ENCODE measurements at regions not wholly inside any gene's neighbourhood (a gene's known extent, or its start where the extent isn't known, plus 50 kb on each side); places are given as distances from the start of the nearest gene placed in this dataset.

DNA sequence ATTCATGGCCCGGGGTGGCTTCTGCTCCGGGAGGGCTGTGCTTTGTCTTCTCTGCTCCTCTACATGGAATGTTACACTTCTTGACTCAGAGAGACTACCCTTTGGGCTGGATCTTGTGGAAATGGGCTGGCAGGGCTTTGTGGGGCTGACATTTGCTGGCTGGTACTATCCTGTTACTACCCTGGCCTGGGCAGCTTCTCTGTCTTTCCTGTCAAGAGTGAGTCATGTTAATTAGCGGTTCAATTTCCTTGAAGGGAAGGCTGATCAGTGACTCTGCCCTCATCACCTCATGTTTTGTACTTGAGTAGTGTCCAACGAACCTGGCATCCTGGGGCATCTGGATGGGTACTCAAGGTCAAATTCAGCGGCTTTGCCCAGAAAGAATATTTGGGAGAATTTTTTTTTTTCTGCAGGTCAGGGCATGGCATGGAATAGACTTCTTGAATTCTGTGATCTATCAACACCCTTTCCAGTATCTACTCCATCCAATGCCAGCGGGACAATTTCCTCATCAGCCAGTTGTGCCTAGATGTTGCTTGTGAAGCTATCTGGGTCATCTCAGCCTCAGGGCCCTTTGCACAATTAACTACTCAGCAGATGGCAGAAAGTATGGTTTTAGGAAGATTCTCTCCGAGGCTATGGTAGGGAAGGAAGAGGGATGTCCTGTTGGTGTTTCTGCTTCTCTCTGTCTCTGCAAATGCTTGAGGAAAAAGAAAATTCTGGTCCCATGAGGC lies 140.5 kb upstream of the PLET1 start:
- DNase-seq (ENCODE audit: low read depth), result no peak

DNA sequence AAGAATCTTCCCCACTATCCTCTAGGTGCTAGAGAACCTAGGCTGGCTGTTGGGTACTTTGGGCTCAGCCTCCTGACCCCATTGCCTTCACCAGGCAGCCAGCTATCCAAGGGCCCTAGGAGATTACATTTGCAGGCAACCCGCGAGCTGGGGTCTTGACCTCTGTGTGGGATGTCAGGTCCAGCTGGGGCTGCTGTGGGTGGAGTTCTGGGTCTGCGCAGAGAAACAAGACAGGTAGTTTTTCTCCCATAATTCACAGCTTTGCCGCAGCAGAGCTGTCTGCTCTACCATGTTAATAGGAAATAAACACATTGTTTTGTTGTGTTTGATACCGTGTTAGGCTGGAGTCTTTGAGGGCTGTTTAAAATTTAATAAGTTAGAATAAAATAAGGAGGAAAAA lies 142.8 kb upstream of the PLET1 start:
- DNase-seq (ENCODE audit: low read depth), result no peak

DNA sequence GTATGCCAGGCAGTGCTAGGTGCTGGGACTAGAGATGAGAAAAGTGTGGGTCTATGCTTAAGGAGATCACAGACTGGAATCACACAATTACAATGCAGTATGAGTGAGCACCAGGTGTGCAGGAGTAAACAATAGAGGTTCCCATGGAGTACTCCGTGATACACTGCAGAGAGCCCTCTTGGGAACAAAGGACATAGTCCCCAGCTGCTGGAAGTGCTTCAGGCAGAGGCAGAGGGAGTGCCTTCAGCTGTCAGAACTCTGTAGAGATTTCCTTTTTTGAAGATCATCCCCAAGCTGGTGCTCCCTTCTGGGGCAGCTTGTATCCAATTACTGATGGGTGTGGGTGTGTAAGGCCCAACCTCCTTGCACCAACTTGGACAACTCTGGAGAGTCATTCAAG lies 143.5 kb upstream of the PLET1 start:
- no peak for DNase-seq (ENCODE audit: low read depth)

DNA sequence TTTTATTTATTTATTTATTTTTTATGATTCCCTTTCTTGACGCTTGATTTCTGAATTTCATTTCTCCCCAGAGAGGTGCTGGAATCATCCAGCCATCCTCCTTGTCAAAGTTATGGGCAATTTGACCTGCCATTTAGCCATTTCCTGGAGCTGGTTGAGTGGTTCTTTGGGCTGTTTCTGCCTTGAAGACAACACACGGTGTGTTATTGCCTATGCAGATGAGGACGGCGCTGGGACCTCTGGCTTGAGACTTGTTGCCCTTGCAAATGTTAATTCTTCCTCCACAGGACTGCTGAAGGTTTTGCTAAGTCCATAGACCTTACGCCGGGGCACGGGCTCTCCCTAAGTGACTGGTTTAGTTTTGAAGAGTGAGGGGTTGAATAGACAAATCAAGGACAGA lies 147.9 kb upstream of the PLET1 start:
- no peak for DNase-seq (ENCODE audit: low read depth)

DNA sequence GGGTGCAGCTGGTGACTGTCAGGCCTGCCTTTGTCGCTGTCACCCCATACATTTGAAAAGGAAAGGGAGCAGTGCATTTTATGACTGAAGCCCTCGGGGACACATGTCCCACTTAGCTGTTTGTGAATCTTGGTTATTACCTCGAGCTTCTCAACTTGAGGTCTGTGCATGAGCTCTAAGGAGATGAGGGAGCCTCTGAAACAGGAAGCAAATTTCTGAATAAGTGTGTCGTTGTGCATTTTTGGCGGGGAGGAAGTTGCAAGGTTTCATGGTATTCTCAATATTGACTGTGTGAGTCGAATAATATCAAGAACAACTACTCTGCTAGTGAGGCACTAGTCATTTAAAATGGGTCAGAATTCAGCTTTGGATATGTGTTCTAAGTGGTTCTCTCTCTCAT lies 149.7 kb upstream of the PLET1 start:
- no peak for DNase-seq (ENCODE audit: low read depth)

DNA sequence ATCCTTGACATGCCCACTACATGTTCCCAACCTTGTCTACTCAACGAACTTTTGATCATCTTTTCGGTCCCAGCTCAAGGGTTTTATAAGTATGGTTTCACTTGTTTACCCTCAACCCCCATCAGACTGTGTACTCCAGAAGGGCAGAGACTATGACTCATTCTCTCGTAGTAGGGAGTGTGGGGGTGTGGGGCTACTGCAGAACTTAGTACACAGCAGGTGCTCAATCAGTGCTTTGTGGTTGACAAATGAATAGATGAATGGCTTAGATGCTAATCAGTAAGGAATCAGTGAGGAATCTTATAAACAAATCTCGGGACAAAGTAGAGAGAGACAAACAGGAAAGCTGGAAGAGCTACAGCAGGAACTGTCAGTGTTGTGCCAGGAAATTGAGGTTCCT lies 151.7 kb upstream of the PLET1 start:
- DNase-seq (ENCODE audit: low read depth), result no peak

DNA sequence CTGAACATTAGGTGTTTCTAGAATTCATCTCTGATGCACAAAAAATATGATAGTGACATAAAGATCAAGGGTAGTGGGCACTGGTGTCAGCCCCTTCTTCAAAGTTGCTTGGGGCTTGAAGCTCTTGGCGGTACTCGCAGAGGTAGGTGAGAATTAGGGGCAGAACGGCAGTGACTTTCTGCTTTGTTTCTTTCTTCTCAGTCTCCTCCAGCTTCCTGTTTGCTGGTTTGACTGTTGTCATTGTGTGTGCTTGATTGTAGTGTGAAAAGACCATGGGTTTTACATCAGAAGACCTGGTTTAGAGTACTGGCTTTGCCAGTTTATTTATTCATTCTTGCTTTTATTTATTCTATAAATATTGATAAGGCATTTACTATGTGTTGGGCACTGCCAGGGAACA lies 156.7 kb upstream of the PLET1 start:
- DNase-seq (ENCODE audit: low read depth), result no peak

DNA sequence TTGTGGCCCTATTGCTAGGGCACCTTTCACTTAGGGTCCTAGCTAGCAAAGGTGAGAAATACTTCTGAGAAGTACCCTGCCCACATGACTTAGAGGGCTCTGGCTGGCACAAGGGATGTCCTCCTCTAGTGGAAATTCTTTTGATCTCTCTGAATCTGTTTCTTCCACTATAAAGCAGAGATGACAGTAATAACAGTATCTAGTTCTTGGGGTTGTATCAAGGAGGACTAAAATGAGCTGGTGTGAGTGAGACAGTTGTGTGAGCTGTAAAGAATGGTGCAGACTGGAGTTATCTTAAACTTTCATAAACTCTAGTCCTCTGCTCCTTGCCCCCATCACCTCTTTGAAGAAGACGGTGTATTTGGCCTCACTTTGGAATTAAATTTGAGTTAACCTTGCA lies 157.8 kb upstream of the PLET1 start:
- no peak for DNase-seq (ENCODE audit: low read depth)

DNA sequence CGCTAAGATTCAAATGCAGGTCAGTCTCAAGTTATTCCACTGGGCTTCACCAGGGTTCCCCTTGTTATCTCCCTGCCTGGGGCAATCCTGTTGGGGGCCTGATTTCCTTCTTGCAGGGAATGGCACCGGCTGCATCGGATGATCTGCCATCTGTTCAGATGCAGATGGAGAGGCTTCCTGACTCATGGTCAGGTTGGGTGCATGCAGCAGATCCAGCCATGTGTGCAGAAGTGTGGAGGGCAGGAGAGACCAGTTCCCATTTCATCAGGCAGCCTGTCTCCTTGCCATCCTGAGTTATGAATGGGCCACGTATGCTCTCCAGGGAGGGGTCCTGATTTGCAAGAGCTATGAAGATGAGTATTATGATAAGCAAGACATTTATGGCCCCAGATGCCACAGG lies 161.2 kb upstream of the PLET1 start:
- DNase-seq (ENCODE audit: low read depth), result no peak

DNA sequence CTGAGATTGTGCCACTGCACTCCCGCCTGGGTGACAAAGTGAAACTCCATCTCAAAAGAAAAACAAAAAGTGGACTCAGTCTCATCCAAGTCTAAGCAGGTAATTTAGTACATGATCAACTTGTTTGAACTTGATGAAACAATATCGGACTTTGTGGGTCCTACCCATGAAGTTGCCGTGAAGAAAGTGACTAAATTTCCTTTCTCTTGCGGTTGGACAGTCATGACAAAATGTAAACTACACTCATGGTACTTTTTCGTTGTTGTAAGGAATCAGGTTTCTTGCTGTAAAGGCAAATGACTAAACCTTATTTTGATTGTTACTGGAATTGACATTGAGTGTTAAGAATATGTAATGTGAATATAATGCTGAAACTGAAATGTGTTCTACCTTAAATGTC lies 164.5 kb upstream of the PLET1 start:
- DNase-seq (ENCODE audit: low read depth), result no peak

DNA sequence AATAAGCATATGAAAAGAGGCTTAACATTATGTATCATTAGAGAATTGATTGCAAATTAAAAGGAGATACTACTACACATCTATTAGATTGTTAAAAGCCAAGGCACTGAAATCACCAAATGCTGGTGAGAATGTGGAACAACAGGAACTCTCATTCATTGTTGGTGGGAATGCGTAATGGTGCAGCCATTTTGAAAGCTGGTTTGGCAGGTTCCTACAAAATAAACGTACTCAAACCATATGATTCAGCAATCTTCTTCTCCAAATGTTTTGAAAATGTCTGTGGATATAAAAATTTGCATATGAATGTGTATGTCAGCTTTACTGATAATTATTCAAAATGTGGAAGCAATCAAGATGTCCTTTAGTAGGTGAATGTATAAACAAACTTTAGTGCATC lies 176.4 kb upstream of the PLET1 start:
- no peak for DNase-seq (ENCODE audit: low read depth)

DNA sequence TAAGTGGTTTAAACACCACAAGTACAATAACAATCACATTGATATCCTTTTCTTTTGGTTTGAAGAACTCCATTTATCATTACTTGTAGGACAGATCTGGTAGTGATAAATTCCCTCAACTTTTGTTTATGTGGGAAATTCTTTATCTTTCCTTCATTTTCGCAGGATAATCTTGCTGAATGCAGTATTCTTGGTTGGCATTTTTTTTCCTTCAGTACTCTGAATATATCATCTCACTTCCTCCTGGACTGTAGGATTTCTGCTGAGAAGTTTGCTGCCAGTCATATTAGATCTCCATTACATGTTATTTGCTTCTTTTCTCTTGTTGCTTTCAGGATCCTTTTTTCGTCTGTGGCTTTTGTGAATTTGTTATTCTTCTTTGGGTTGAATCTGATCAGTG lies 179.0 kb upstream of the PLET1 start:
- DNase-seq (ENCODE audit: low read depth), result no peak

DNA sequence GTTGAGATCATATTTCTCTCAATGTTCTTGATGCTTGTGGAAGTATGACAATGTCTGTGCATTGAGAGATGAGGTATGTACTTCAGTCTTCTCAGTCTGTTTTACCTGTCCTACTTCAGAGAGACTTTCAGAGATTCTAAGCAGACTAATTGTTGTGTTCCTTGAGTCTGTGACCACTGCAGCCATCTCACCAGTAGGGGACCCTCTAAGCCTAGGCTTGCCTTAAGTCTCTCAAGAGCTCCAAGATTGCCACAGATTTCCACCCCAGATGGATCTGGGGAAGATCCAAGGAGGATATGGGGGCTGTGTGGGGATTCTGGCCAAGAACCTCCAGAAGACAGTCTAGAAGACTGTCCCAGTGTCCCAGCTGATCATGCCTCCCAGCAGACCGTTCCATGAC lies 179.9 kb upstream of the PLET1 start:
- no peak for DNase-seq (ENCODE audit: low read depth)

DNA sequence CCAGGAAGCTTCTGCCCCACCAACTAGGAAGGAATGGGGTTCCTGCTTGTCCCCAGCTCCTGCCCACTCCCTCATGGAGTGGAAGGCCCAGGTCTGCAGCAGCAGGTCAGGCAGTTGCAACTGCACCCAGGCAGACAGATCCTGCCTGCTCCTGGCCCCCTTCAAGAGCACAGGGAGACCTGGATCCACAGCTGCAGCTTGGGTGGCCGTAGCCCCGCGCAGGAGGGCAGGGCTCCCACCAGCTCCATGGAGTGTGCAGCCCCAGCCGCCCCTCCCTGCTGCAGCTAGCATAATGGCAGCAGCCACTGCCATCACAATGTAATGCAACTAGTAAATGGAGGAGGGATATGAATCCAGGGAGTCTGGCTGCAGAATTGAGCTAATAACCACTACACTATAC lies 187.5 kb upstream of the PLET1 start:
- no peak for DNase-seq (ENCODE audit: low read depth)

DNA sequence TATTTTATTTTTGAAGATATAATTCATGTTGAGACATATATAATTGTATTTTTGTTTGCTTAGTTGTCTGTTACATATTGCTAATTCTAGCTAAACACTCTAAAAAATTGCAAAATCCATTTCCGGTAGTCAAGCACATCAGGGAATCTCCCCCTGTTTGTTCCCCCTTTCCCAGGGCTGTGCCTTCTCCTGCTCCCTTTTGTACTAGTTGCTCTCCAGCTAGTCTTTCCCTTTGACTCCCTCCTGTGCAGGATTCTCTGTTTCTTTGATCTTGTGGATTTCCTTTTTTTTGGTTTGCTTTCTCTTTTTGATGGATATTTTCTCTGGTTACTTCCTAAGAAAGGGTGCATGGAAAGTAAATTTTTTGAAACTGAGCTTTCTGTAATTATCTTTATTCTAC lies 188.1 kb upstream of the PLET1 start:
- no peak for DNase-seq (ENCODE audit: low read depth)

DNA sequence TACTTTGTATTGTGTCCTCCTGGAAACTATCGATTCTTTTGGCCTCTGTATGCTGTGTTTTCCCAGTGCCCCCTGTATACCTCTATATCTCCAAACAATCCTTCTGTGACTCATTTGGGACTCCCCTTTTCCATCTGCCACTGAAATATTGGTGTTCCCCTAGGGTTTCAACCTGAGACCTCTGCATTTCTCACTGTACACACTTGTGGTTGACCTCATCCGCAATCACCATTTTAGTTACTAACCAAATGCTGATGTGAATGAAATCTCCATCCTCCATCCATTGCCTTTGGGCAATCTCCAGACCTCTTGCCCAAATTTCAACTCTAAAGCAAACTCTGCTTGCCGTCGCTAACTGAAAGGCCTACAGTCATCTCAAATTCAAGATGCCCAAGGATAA lies 190.6 kb upstream of the PLET1 start:
- DNase-seq (ENCODE audit: low read depth), result no peak

DNA sequence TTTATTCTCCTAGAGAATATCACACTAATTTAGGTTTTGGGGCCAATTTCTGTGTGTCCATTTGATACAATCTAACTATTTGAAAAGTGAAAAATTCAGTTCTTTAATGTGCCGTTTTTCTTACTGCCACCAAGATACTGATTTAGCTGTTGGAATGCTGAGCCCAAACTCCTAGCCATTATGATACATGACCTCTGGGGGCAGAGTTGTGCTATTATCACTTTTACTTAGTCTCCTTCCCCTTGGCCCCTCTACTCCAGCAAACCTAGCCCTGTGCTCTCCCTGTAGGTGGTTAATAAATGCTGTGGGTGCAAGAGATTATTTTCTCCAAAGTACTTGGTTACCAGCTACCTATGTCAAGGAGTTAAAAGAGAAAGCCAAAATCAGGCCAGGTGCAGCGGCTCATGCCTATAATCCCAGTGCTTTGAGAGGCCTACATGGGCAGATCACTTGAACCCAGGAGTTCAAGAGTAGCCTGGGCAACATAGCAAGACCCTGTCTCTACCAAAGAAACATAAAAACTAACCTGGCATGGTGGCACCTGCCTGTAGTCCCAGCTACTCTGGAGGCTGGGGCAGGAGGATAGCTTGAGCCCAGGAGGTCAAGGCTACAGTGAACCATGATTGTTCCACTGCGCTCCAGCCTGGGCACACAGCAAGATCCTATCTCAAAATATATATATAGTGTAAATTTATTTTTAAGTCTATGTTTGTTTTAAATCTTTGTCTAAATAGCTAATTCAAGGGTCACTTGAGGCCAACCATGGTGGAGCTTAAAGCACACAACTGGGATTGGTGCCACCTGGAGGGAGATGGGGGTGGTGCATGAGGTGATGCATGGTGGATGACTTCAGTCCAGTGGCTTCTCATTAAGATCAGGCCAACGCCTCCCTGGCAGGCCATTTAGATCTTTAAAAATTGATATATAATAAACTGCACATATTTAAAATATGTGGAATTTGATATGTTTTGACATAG lies 193.2 kb upstream of the PLET1 start:
- DNase-seq (ENCODE audit: low read depth), result no peak

DNA sequence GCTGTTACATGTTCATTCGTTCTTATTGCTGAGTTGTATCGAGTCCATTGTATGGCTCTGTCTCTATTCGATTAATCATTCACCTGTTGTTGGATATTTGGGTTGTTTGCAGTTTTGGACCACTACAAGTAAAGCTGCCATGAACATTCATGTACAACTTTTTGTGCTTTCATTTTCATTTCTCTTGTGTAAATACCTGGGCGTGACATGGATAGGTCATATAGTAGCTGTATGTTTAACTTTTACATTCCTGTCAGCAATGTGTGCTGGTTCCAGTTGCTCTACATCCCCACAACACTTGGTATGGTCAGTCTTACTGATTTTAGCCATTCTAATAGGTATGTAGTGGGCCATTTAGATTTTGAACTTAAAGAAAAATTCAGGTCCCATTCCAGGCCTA lies 194.2 kb upstream of the PLET1 start:
- no peak for DNase-seq (ENCODE audit: low read depth)

DNA sequence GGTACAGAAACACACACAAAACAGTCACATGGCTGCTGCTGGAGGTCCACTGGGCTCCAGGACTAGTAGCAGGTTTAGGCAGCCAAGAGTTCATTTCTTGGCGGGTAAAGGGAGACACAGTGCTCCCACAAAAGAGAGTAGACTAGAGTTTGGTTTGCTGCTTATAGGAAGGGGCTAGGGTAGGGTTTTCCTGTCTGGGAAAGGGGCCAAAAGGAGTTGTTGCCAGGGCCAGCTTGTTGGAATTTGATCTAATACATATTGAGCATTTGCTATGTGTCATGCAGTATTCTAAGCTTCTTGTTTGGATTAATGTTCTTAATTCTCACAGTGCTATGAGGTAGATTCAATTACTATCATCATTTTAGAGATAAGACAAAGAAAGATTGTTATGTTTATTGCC lies 195.1 kb upstream of the PLET1 start:
- no peak for DNase-seq (ENCODE audit: low read depth)

DNA sequence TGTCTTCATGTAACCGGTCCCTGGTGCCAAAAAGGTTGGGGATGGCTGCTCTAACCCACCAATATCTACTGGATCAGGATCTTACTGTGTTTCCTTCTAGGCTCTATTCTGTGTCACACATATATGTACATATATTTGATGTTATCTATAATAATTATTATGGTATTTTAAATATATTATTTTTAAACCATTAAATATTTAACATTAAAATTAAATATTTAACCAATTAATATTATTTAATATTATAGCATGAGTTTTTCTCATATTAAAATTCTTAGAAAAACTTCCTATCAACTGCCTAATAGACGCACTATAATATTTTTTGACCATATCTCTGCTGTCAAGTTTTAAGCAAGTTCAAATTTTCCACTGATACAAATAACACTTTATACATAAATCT lies 196.9 kb upstream of the PLET1 start:
- DNase-seq (ENCODE audit: low read depth), result no peak

DNA sequence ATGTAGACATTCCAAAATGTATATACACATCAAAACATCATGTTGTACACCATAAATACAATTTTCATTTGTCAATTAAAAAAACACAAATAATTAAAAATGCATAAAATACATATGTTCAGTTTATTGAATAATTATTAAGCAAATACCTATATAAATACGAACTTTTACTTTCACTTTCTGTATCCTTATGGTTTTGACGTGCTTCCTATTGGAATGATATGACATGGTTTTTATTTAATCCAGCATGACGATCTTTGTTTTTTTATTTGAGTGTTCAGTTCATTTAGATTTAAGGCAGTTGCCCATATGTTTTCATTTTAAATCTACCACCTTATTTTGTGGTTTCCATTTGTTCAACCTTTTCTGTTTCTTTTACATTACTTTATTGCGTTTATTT lies 198.3 kb upstream of the PLET1 start:
- DNase-seq (ENCODE audit: low read depth), result no peak

DNA sequence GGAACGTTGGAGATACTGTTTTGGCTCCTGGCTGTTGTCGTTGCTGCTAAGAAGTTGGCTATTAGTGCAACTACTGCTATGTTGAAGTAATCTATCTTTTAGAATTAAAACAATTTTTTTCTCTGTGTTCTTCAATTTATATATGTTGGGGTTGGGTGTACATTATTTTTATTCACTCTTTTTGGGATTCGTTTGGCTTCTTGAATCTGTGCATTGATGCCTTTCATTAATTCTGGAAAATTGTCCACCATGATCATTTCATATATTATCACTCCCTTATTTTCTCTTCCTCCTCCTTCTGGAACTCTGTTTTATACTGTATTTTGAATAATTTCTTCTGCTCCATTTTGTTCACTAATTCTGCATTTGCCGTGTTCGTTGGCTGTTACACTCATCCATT lies 199.5 kb upstream of the PLET1 start:
- DNase-seq (ENCODE audit: low read depth), result no peak

DNA sequence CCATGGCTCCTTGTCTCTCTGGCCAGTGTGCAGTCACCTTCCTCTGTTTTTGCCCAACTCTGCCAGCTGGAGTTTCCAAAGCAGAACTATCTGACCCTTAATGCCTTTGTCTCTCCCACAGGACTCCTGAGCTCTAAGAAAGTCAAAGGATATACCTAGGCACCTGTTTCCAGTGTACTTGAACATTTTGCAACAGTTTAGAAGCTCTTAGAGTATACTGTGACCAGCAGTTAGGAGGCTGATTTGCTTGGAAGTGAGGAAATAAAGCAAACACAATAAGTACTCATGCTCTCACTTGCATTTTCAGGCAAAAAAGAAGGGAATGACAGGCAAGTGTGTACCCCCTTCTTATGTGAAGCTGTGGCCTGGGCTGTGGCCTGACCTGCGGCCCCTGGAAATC lies 204.3 kb upstream of the PLET1 start:
- DNase-seq (ENCODE audit: low read depth), result no peak
